WTC11 (cell line): ENCODE measurements at regions not wholly inside any gene's neighbourhood (a gene's known extent, or its start where the extent isn't known, plus 50 kb on each side); places are given as distances from the start of the nearest gene placed in this dataset.

Experiments
- ATAC-seq: fragments of 200-7000 bp; cut with Tn5 transposase; 2 replicates; pipeline ENCODE4 v1.10.0; 2021; ENCODE audit warnings: mild to moderate bottlenecking, moderate library complexity
- CTCF ChIA-PET: fragments of 300-600 bp; sonication (Branson Sonifier 250); formaldehyde crosslinking; loops from one replicate; lab custom pipeline; 2021; ENCODE audit warnings: antibody characterized with exemption; lab: Charles Lee
- POLR2A ChIA-PET: fragments of 350-600 bp; sonication (Branson Sonifier 250); formaldehyde crosslinking; loops from one replicate; lab custom pipeline; 2021; ENCODE audit warnings: antibody characterized with exemption; lab: Charles Lee
- DNase-seq: peaks from one replicate; pipeline ENCODE4 v3.0.0; 2021; ENCODE audit warnings: low spot score
- H3K27ac Mint-ChIP-seq: 2 replicates; pipeline ENCODE4 v1.8.0; 2021; ENCODE audit warnings: mixed read lengths
- H3K27me3 Mint-ChIP-seq: 2 replicates; pipeline ENCODE4 v1.8.0; 2021; ENCODE audit warnings: low read depth, mild to moderate bottlenecking, moderate library complexity, mixed read lengths
- H3K36me3 Mint-ChIP-seq: 2 replicates; pipeline ENCODE4 v1.8.0; 2021; ENCODE audit warnings: mixed read lengths
- H3K4me1 Mint-ChIP-seq: 2 replicates; pipeline ENCODE4 v1.8.0; 2022; ENCODE audit warnings: mixed read lengths
- H3K4me3 Mint-ChIP-seq: 2 replicates; pipeline ENCODE4 v1.8.0; 2021; ENCODE audit warnings: mild to moderate bottlenecking, moderate library complexity, mixed read lengths
- H3K9me3 Mint-ChIP-seq: 2 replicates; pipeline ENCODE4 v1.8.0; 2021; ENCODE audit warnings: mixed read lengths
- CDX4 ChIP-seq: fragments of 250-450 bp; sonication (Bioruptor Pico); IDR thresholded peaks from 2 replicates; pipeline ENCODE4 v1.9.0; 2021; ENCODE audit warnings: moderate library complexity, mild to moderate bottlenecking, inconsistent platforms, borderline replicate concordance
- ELF4 ChIP-seq: sonication (generic); formaldehyde crosslinking; IDR thresholded peaks from 2 replicates; pipeline ENCODE4 v1.8.1; 2022; ENCODE audit warnings: low read depth, mild to moderate bottlenecking, moderate library complexity, missing genetic modification reagents
- GTF2I ChIP-seq: fragments of 250-450 bp; sonication (Bioruptor Pico); conservative IDR thresholded peaks from 2 replicates; pipeline ENCODE4 v1.4.0; 2021; ENCODE audit warnings: mild to moderate bottlenecking
- HMGA2 ChIP-seq: fragments of 250-450 bp; sonication (Bioruptor Pico); IDR thresholded peaks from 2 replicates; pipeline ENCODE4 v1.4.0; 2021; ENCODE audit warnings: mild to moderate bottlenecking, moderate library complexity
- MXD4 ChIP-seq: fragments of 250-450 bp; sonication (Bioruptor Pico); IDR thresholded peaks from 2 replicates; pipeline ENCODE4 v1.8.0; 2021; ENCODE audit warnings: mild to moderate bottlenecking, moderate library complexity, borderline replicate concordance
- NR3C1 ChIP-seq: sonication (generic); formaldehyde crosslinking; conservative IDR thresholded peaks from 2 replicates; pipeline ENCODE4 v1.8.1; 2023; ENCODE audit warnings: low read depth, mild to moderate bottlenecking, missing genetic modification reagents
- OVOL2 ChIP-seq: fragments of 250-450 bp; sonication (Bioruptor Pico); IDR thresholded peaks from 2 replicates; pipeline ENCODE4 v1.9.0; 2021; ENCODE audit warnings: mild to moderate bottlenecking, borderline replicate concordance
- SMAD3 ChIP-seq: sonication (generic); formaldehyde crosslinking; IDR thresholded peaks from 2 replicates; pipeline ENCODE4 v1.8.0; 2022; ENCODE audit warnings: missing genetic modification reagents, mild to moderate bottlenecking, borderline replicate concordance
- SMAD4 ChIP-seq: sonication (generic); formaldehyde crosslinking; IDR thresholded peaks from 2 replicates; pipeline ENCODE4 v1.8.0; 2022; ENCODE audit warnings: mild to moderate bottlenecking, missing genetic modification reagents
- SP1 ChIP-seq: sonication (generic); formaldehyde crosslinking; conservative IDR thresholded peaks from 2 replicates; pipeline ENCODE4 v1.8.1; 2022; ENCODE audit warnings: missing genetic modification reagents
- ZNF263 ChIP-seq: sonication (generic); formaldehyde crosslinking; IDR thresholded peaks from 2 replicates; pipeline ENCODE4 v1.8.1; 2022; ENCODE audit warnings: low read depth, mild to moderate bottlenecking, moderate library complexity, missing genetic modification reagents
- ZNF423 ChIP-seq: fragments of 250-450 bp; sonication (Bioruptor Pico); IDR thresholded peaks from 2 replicates; pipeline ENCODE4 v2.1.2; 2022; ENCODE audit warnings: mild to moderate bottlenecking, moderate library complexity
- ZNF425 ChIP-seq: fragments of 250-450 bp; sonication (Bioruptor Pico); conservative IDR thresholded peaks from 2 replicates; pipeline ENCODE4 v1.9.0; 2021; ENCODE audit warnings: mild to moderate bottlenecking
- TF ChIP-seq, protein P1 (sequence below): sonication (generic); formaldehyde crosslinking; IDR thresholded peaks from 2 replicates; pipeline ENCODE4 v1.8.1; 2023; ENCODE audit warnings: mild to moderate bottlenecking, missing genetic modification reagents
- TF ChIP-seq, protein P2 (sequence below): sonication (generic); formaldehyde crosslinking; IDR thresholded peaks from 2 replicates; pipeline ENCODE4 v1.8.1; 2022; ENCODE audit warnings: missing genetic modification reagents, borderline replicate concordance
- TF ChIP-seq, protein P3 (sequence below): sonication (generic); formaldehyde crosslinking; IDR thresholded peaks from 2 replicates; pipeline ENCODE4 v1.8.1; 2023; ENCODE audit warnings: mild to moderate bottlenecking, moderate library complexity, missing genetic modification reagents
- TF ChIP-seq, protein P4 (sequence below): sonication (generic); formaldehyde crosslinking; IDR thresholded peaks from 2 replicates; pipeline ENCODE4 v1.8.1; 2022; ENCODE audit warnings: mild to moderate bottlenecking, missing genetic modification reagents, moderate library complexity, borderline replicate concordance

GRCh38 chr5:26669031-26669430, 369.4 kb downstream of the CDH9 start (continued):
- TF ChIP-seq CDX4 (CRISPR knock-in tag), result no peak

- H3K9me3 Mint-ChIP-seq, result peaks cover 3% of the 10 kb centered on the region; the same call in 1 of the 2 replicates
- TF ChIP-seq, protein P1, sequence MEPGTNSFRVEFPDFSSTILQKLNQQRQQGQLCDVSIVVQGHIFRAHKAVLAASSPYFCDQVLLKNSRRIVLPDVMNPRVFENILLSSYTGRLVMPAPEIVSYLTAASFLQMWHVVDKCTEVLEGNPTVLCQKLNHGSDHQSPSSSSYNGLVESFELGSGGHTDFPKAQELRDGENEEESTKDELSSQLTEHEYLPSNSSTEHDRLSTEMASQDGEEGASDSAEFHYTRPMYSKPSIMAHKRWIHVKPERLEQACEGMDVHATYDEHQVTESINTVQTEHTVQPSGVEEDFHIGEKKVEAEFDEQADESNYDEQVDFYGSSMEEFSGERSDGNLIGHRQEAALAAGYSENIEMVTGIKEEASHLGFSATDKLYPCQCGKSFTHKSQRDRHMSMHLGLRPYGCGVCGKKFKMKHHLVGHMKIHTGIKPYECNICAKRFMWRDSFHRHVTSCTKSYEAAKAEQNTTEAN (CRISPR knock-in tag), result no peak
- TF ChIP-seq SP1, result no peak
- TF ChIP-seq SMAD4, result no peak
- TF ChIP-seq, protein P2, sequence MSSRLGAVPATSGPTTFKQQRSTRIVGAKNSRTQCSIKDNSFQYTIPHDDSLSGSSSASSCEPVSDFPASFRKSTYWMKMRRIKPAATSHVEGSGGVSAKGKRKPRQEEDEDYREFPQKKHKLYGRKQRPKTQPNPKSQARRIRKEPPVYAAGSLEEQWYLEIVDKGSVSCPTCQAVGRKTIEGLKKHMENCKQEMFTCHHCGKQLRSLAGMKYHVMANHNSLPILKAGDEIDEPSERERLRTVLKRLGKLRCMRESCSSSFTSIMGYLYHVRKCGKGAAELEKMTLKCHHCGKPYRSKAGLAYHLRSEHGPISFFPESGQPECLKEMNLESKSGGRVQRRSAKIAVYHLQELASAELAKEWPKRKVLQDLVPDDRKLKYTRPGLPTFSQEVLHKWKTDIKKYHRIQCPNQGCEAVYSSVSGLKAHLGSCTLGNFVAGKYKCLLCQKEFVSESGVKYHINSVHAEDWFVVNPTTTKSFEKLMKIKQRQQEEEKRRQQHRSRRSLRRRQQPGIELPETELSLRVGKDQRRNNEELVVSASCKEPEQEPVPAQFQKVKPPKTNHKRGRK, result no peak
- TF ChIP-seq NR3C1 (CRISPR knock-in tag), result no peak
- no peak for TF ChIP-seq GTF2I (CRISPR knock-in tag)
- no peak for TF ChIP-seq OVOL2 (CRISPR knock-in tag)
- TF ChIP-seq ZNF263, result no peak
- no peak for TF ChIP-seq MXD4 (CRISPR knock-in tag)
- no peak for TF ChIP-seq SMAD3
- TF ChIP-seq ZNF423 (CRISPR knock-in tag), result no peak
- TF ChIP-seq, all 79 proteins: peak for 0
- ChIA-PET POLR2A (no interaction called here), CTCF (no interaction called here)
- DNase-seq (no peak), ATAC-seq (no peak)
- no peak overlapping the region for H3K27ac Mint-ChIP-seq
- H3K27me3 Mint-ChIP-seq, result no peaks in the 10 kb centered on the region
- H3K4me1 Mint-ChIP-seq, result no peaks in the 10 kb centered on the region
- no peak overlapping the region for H3K4me3 Mint-ChIP-seq
- no peaks in the 10 kb centered on the region for H3K36me3 Mint-ChIP-seq
Measured at GRCh38 chr5:26666371-26666770, 372.0 kb downstream of the CDH9 start.

GRCh38 chr5:26663500-26663899, 374.9 kb downstream of the CDH9 start:
- ChIA-PET CTCF (no interaction called here), POLR2A (no interaction called here)
- DNase-seq (no peak), ATAC-seq (no peak)
- TF ChIP-seq ZNF263, result no peak
- TF ChIP-seq ZNF425 (CRISPR knock-in tag), result no peak
- TF ChIP-seq CDX4 (CRISPR knock-in tag), result no peak
- TF ChIP-seq HMGA2, result peak; percentile 94; the same call in 1 of the 2 replicates
- TF ChIP-seq, protein P3, sequence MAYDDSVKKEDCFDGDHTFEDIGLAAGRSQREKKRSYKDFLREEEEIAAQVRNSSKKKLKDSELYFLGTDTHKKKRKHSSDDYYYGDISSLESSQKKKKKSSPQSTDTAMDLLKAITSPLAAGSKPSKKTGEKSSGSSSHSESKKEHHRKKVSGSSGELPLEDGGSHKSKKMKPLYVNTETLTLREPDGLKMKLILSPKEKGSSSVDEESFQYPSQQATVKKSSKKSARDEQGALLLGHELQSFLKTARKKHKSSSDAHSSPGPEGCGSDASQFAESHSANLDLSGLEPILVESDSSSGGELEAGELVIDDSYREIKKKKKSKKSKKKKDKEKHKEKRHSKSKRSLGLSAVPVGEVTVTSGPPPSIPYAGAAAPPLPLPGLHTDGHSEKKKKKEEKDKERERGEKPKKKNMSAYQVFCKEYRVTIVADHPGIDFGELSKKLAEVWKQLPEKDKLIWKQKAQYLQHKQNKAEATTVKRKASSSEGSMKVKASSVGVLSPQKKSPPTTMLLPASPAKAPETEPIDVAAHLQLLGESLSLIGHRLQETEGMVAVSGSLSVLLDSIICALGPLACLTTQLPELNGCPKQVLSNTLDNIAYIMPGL, result no peak
- TF ChIP-seq, protein P4, sequence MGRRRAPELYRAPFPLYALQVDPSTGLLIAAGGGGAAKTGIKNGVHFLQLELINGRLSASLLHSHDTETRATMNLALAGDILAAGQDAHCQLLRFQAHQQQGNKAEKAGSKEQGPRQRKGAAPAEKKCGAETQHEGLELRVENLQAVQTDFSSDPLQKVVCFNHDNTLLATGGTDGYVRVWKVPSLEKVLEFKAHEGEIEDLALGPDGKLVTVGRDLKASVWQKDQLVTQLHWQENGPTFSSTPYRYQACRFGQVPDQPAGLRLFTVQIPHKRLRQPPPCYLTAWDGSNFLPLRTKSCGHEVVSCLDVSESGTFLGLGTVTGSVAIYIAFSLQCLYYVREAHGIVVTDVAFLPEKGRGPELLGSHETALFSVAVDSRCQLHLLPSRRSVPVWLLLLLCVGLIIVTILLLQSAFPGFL, result no peak
- no peak for TF ChIP-seq ELF4
- Mint-ChIP-seq H3K27ac (no peak overlapping the region), H3K4me3 (no peak overlapping the region), H3K4me1 (no peaks in the 10 kb centered on the region), H3K9me3 (peaks cover 19% of the 10 kb centered on the region), H3K36me3 (0 out of 2 replicates have a peak, but pooled peaks cover 5% of the 10 kb centered on the region), H3K27me3 (no peaks in the 10 kb centered on the region)
